ENCODE measurements at regions not wholly inside any gene's neighbourhood (a gene's known extent, or its start where the extent isn't known, plus 50 kb on each side); places are given as distances from the start of the nearest gene placed in this dataset.

DNA sequence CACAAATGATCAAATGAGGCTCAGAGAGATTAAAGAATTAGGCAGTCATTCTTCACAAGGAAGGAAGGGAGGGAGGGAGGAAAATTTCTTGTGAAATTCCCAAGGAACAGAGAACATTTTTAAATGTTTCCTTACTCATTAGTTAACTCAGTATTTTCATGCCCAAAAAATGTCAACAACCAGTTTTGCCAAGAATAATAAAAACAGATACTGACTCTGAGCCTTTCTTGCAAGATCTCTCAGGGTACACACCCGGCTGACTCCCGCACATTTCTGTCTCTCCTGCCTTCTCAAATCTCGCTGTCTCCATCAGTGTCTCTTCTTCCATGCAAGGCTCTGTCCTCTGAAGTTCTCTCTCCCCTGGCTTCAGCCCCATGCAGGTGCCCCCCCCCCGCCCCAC lies 265.9 kb downstream of the TJP1 start:
- H3K9me3 ChIP-seq (ENCODE audit: control insufficient read depth, low read length), result no peaks in the 10 kb centered on the region
- H3K27me3 ChIP-seq (ENCODE audit: control insufficient read depth in 1 of 2, insufficient read depth in 1 of 2, low read length in 2 of 2), result peaks cover 12 to 45% of the 10 kb centered on the region in 2 experiments
- DNase-seq, result no peak
- peaks cover 4% of the 10 kb centered on the region for H3K79me1 ChIP-seq (replicated peaks; ENCODE audit: low read length, poor library complexity, severe bottlenecking)
- H3K23ac ChIP-seq (ENCODE audit: low read length in 2 of 2), result no peak overlapping the region
- H3K36me3 ChIP-seq (ENCODE audit: control insufficient read depth in 1 of 2, insufficient read depth in 2 of 2, low read depth in 1 of 2, low read length in 2 of 2), result no peaks in the 10 kb centered on the region
- H2BK120ac ChIP-seq (ENCODE audit: low read depth, low read length), result no peak overlapping the region
- no peak overlapping the region for H4K91ac ChIP-seq (ENCODE audit: low read length)
- no peak overlapping the region for H3K4ac ChIP-seq (ENCODE audit: low read depth in 1 of 2, low read length in 2 of 2)
- H3K4me2 ChIP-seq (ENCODE audit: low read length, poor library complexity, severe bottlenecking), result no peak overlapping the region
- H4K8ac ChIP-seq (ENCODE audit: low read length), result no peak overlapping the region
- no peak overlapping the region for H3K27ac ChIP-seq (ENCODE audit: low read length, poor library complexity, severe bottlenecking)
- no peak overlapping the region for H2BK15ac ChIP-seq (ENCODE audit: low read depth, poor library complexity, severe bottlenecking)
- H2BK5ac ChIP-seq (ENCODE audit: low read depth, low read length, poor library complexity, severe bottlenecking), result no peak overlapping the region
- H2BK12ac ChIP-seq (ENCODE audit: low read length in 2 of 2), result no peak overlapping the region
- no peak overlapping the region for H2AK5ac ChIP-seq (ENCODE audit: low read length, severe bottlenecking)
- H3K14ac ChIP-seq (ENCODE audit: low read length in 2 of 2), result no peak overlapping the region
- peaks cover 7% of the 10 kb centered on the region for H3K4me1 ChIP-seq (ENCODE audit: control insufficient read depth, insufficient read depth, low read depth, low read length)
- no peak overlapping the region for H3K4me3 ChIP-seq (ENCODE audit: insufficient read depth in 1 of 2, low read depth in 1 of 2, low read length in 2 of 2)
- no peak overlapping the region for H2AFZ ChIP-seq (ENCODE audit: low read depth, low read length)
- H3K9ac ChIP-seq (ENCODE audit: low read length), result no peak overlapping the region
- WGBS, result 81% methylated on average over 4 of the region's 4 CpGs
- no peak overlapping the region for H3K18ac ChIP-seq (ENCODE audit: low read depth in 1 of 2, low read length in 2 of 2)

DNA sequence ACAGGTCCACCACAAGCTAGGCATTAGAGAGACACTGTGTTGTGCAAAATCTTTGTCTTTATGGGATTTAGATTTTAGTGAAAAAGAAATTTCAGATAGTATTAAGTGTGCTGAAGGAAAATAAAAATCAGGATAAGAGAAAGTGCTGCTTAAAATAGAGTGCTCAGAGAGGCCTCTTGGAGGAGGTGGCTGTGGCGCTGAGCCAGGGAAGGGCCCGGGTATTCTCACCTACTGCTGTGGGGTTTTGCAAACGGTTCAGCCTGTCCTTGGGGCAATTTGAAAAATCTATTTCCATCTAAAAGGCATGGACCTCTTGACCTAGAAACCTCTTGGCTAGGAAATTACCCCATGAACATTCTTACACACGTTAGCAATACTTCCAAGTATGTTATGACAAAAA lies 267.7 kb downstream of the TJP1 start:
- H3K9ac ChIP-seq (ENCODE audit: low read length), result no peak overlapping the region
- H3K4me2 ChIP-seq (ENCODE audit: low read length, poor library complexity, severe bottlenecking), result no peak overlapping the region
- no peaks in the 10 kb centered on the region for H3K36me3 ChIP-seq (ENCODE audit: control insufficient read depth in 1 of 2, insufficient read depth in 2 of 2, low read depth in 1 of 2, low read length in 2 of 2)
- no peak overlapping the region for H2BK5ac ChIP-seq (ENCODE audit: low read depth, low read length, poor library complexity, severe bottlenecking)
- H3K79me1 ChIP-seq (replicated peaks; ENCODE audit: low read length, poor library complexity, severe bottlenecking), result no peaks in the 10 kb centered on the region
- no peak for DNase-seq
- no peak overlapping the region for H4K91ac ChIP-seq (ENCODE audit: low read length)
- H3K4me3 ChIP-seq (ENCODE audit: insufficient read depth in 1 of 2, low read depth in 1 of 2, low read length in 2 of 2), result no peak overlapping the region
- H2AFZ ChIP-seq (ENCODE audit: low read depth, low read length), result no peak overlapping the region
- no peak overlapping the region for H2BK120ac ChIP-seq (ENCODE audit: low read depth, low read length)
- H3K4me1 ChIP-seq (ENCODE audit: control insufficient read depth, insufficient read depth, low read depth, low read length), result peaks cover 10% of the 10 kb centered on the region
- H3K4ac ChIP-seq (ENCODE audit: low read depth in 1 of 2, low read length in 2 of 2), result no peak overlapping the region
- no peak overlapping the region for H3K14ac ChIP-seq (ENCODE audit: low read length in 2 of 2)
- no peaks in the 10 kb centered on the region for H3K9me3 ChIP-seq (ENCODE audit: control insufficient read depth, low read length)
- H4K8ac ChIP-seq (ENCODE audit: low read length), result no peak overlapping the region
- no peak overlapping the region for H3K23ac ChIP-seq (ENCODE audit: low read length in 2 of 2)
- H3K27me3 ChIP-seq (ENCODE audit: control insufficient read depth in 1 of 2, insufficient read depth in 1 of 2, low read length in 2 of 2), result peaks cover 12 to 32% of the 10 kb centered on the region in 2 experiments
- no peak overlapping the region for H2BK15ac ChIP-seq (ENCODE audit: low read depth, poor library complexity, severe bottlenecking)
- 60% methylated on average over 3 of the region's 4 CpGs for WGBS
- no peak overlapping the region for H2AK5ac ChIP-seq (ENCODE audit: low read length, severe bottlenecking)
- no peak overlapping the region for H3K18ac ChIP-seq (ENCODE audit: low read depth in 1 of 2, low read length in 2 of 2)
- no peak overlapping the region for H3K27ac ChIP-seq (ENCODE audit: low read length, poor library complexity, severe bottlenecking)
- no peak overlapping the region for H2BK12ac ChIP-seq (ENCODE audit: low read length in 2 of 2)

- H3K27me3 ChIP-seq (ENCODE audit: control insufficient read depth in 1 of 2, insufficient read depth in 1 of 2, low read length in 2 of 2), result peaks cover 0 to 6% of the 10 kb centered on the region in 2 experiments
- H3K9me3 ChIP-seq (ENCODE audit: control insufficient read depth, low read length), result peaks cover 5% of the 10 kb centered on the region
- no peak overlapping the region for H3K4ac ChIP-seq (ENCODE audit: low read depth in 1 of 2, low read length in 2 of 2)
- H3K23ac ChIP-seq (ENCODE audit: low read length in 2 of 2), result no peak overlapping the region
- no peak overlapping the region for H4K8ac ChIP-seq (ENCODE audit: low read length)
- no peaks in the 10 kb centered on the region for H3K36me3 ChIP-seq (ENCODE audit: control insufficient read depth in 1 of 2, insufficient read depth in 2 of 2, low read depth in 1 of 2, low read length in 2 of 2)
- H2BK12ac ChIP-seq (ENCODE audit: low read length in 2 of 2), result no peak overlapping the region
- H2BK120ac ChIP-seq (ENCODE audit: low read depth, low read length), result no peak overlapping the region
- no peak overlapping the region for H3K9ac ChIP-seq (ENCODE audit: low read length)
- H2AFZ ChIP-seq (ENCODE audit: low read depth, low read length), result no peak overlapping the region
- no peak overlapping the region for H3K4me3 ChIP-seq (ENCODE audit: insufficient read depth in 1 of 2, low read depth in 1 of 2, low read length in 2 of 2)
- no peak overlapping the region for H4K91ac ChIP-seq (ENCODE audit: low read length)
- no peak overlapping the region for H3K18ac ChIP-seq (ENCODE audit: low read depth in 1 of 2, low read length in 2 of 2)
- H3K4me1 ChIP-seq (ENCODE audit: control insufficient read depth, insufficient read depth, low read depth, low read length), result peaks cover 6% of the 10 kb centered on the region
- no peak overlapping the region for H3K4me2 ChIP-seq (ENCODE audit: low read length, poor library complexity, severe bottlenecking)
- no peak overlapping the region for H2AK5ac ChIP-seq (ENCODE audit: low read length, severe bottlenecking)
- no peak overlapping the region for H3K14ac ChIP-seq (ENCODE audit: low read length in 2 of 2)
- DNase-seq, result no peak
- 61% methylated on average over 5 of the region's 5 CpGs for WGBS
- no peak overlapping the region for H3K27ac ChIP-seq (ENCODE audit: low read length, poor library complexity, severe bottlenecking)
- no peak overlapping the region for H2BK15ac ChIP-seq (ENCODE audit: low read depth, poor library complexity, severe bottlenecking)
- no peaks in the 10 kb centered on the region for H3K79me1 ChIP-seq (replicated peaks; ENCODE audit: low read length, poor library complexity, severe bottlenecking)
- H2BK5ac ChIP-seq (ENCODE audit: low read depth, low read length, poor library complexity, severe bottlenecking), result no peak overlapping the region
Observed at GRCh38 chr15:29550834-29551465, 271.3 kb downstream of the TJP1 start.

GRCh38 chr15:29548006-29548405 lies 274.3 kb downstream of the TJP1 start:
- Histone ChIP-seq H3K18ac (ENCODE audit: low read depth in 1 of 2, low read length in 2 of 2) (no peak overlapping the region), H2BK120ac (ENCODE audit: low read depth, low read length) (no peak overlapping the region), H2AFZ (ENCODE audit: low read depth, low read length) (no peak overlapping the region), H3K14ac (ENCODE audit: low read length in 2 of 2) (no peak overlapping the region), H3K79me1 (replicated peaks; ENCODE audit: low read length, poor library complexity, severe bottlenecking) (no peaks in the 10 kb centered on the region), H2BK15ac (ENCODE audit: low read depth, poor library complexity, severe bottlenecking) (no peak overlapping the region), H2BK12ac (ENCODE audit: low read length in 2 of 2) (no peak overlapping the region), H3K23ac (ENCODE audit: low read length in 2 of 2) (no peak overlapping the region), H3K27ac (ENCODE audit: low read length, poor library complexity, severe bottlenecking) (no peak overlapping the region), H3K9me3 (ENCODE audit: control insufficient read depth, low read length) (peaks cover 5% of the 10 kb centered on the region), H3K36me3 (ENCODE audit: control insufficient read depth in 1 of 2, insufficient read depth in 2 of 2, low read depth in 1 of 2, low read length in 2 of 2) (no peaks in the 10 kb centered on the region), H4K91ac (ENCODE audit: low read length) (no peak overlapping the region), H2BK5ac (ENCODE audit: low read depth, low read length, poor library complexity, severe bottlenecking) (no peak overlapping the region), H3K27me3 (ENCODE audit: control insufficient read depth in 1 of 2, insufficient read depth in 1 of 2, low read length in 2 of 2) (peaks cover 5% of the 10 kb centered on the region in 2 experiments), H3K4ac (ENCODE audit: low read depth in 1 of 2, low read length in 2 of 2) (no peak overlapping the region), H3K4me2 (ENCODE audit: low read length, poor library complexity, severe bottlenecking) (no peak overlapping the region), H4K8ac (ENCODE audit: low read length) (no peak overlapping the region), H3K9ac (ENCODE audit: low read length) (no peak overlapping the region), H3K4me1 (ENCODE audit: control insufficient read depth, insufficient read depth, low read depth, low read length) (peaks cover 3% of the 10 kb centered on the region), H3K4me3 (ENCODE audit: insufficient read depth in 1 of 2, low read depth in 1 of 2, low read length in 2 of 2) (no peak overlapping the region), H2AK5ac (ENCODE audit: low read length, severe bottlenecking) (no peak overlapping the region)
- 50% methylated on average over 2 of the region's 2 CpGs for WGBS
- DNase-seq, result no peak

Data from mesenchymal stem cell (in vitro differentiated cells and primary cell).